GM12878 (cell line): ENCODE measurements at regions not wholly inside any gene's neighbourhood (a gene's known extent, or its start where the extent isn't known, plus 50 kb on each side); places are given as distances from the start of the nearest gene placed in this dataset.

Experiments used
- GATAD2B ChIP-seq: fragments of 450-650 bp; conservative IDR thresholded peaks from 2 replicates; pipeline ENCODE4 v1.6.1; 2017; ENCODE audit warnings: low read depth, mild to moderate bottlenecking, moderate library complexity
- MXI1 ChIP-seq: fragments of 150-350 bp; IDR thresholded peaks from 2 replicates; pipeline ENCODE4 v1.6.1; 2011; ENCODE audit warnings: low read depth, mild to moderate bottlenecking, inconsistent platforms, low read length, improper control_type of control experiment
- STAT1 ChIP-seq: fragments of 450-650 bp; conservative IDR thresholded peaks from 2 replicates; pipeline ENCODE4 v1.6.1; 2014; ENCODE audit warnings: antibody characterized with exemption, mild to moderate bottlenecking
- TF ChIP-seq, protein P1 (sequence below): fragments of 450-650 bp; formaldehyde crosslinking; IDR thresholded peaks from 2 replicates; pipeline ENCODE4 v1.5.0; 2022; ENCODE audit warnings: mild to moderate bottlenecking, missing genetic modification characterization
- TF ChIP-seq, protein P2 (sequence below): fragments of 150-350 bp; IDR thresholded peaks from 2 replicates; pipeline ENCODE4 v1.6.1; 2014; ENCODE audit warnings: mild to moderate bottlenecking, low read depth, low read length
- TF ChIP-seq, protein P3 (sequence below): fragments of 450-650 bp; IDR thresholded peaks from 2 replicates; pipeline ENCODE4 v1.6.1; 2017; ENCODE audit warnings: mild to moderate bottlenecking
- TF ChIP-seq, protein P4 (sequence below), 3 experiments: IDR thresholded peaks in 2 of 3; conservative IDR thresholded peaks in 1 of 3; 2 replicates each; pipeline ENCODE4 v1.5.1; 2011; ENCODE audit warnings: low read depth in 3 of 3, low read length in 3 of 3, mild to moderate bottlenecking in 3 of 3, control low read depth in 2 of 3, moderate library complexity in 2 of 3, inconsistent platforms in 1 of 3, mixed read lengths in 1 of 3; ENCODE audit not compliant: control insufficient read depth in 2 of 3, insufficient read depth in 1 of 3; ENCODE audit errors: extremely low read depth in 1 of 3

DNA sequence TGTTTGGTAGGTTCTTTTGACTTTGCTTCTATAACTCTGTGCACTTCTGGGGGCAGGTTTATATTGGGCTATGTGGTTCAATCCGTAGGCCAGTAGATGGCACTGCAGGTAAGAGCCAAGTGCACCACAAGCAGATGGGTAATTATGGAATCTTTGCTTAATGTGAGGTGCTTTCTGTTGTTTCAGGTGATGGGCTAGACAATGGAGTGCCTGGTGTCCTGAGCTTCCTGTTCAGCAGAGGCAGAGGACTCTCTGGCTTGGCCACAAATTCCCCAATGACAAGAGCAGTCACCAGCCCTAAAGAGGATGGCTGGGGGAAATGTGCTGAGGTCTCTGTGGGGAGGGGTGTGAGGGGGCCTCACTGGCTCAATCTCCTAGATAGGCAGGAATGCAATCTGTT, 455.0 kb downstream of the CCSER2 start (continued):
- TF ChIP-seq, protein P1, sequence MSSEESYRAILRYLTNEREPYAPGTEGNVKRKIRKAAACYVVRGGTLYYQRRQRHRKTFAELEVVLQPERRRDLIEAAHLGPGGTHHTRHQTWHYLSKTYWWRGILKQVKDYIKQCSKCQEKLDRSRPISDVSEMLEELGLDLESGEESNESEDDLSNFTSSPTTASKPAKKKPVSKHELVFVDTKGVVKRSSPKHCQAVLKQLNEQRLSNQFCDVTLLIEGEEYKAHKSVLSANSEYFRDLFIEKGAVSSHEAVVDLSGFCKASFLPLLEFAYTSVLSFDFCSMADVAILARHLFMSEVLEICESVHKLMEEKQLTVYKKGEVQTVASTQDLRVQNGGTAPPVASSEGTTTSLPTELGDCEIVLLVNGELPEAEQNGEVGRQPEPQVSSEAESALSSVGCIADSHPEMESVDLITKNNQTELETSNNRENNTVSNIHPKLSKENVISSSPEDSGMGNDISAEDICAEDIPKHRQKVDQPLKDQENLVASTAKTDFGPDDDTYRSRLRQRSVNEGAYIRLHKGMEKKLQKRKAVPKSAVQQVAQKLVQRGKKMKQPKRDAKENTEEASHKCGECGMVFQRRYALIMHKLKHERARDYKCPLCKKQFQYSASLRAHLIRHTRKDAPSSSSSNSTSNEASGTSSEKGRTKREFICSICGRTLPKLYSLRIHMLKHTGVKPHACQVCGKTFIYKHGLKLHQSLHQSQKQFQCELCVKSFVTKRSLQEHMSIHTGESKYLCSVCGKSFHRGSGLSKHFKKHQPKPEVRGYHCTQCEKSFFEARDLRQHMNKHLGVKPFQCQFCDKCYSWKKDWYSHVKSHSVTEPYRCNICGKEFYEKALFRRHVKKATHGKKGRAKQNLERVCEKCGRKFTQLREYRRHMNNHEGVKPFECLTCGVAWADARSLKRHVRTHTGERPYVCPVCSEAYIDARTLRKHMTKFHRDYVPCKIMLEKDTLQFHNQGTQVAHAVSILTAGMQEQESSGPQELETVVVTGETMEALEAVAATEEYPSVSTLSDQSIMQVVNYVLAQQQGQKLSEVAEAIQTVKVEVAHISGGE = no peak
- no peak for TF ChIP-seq STAT1
- TF ChIP-seq, protein P2, sequence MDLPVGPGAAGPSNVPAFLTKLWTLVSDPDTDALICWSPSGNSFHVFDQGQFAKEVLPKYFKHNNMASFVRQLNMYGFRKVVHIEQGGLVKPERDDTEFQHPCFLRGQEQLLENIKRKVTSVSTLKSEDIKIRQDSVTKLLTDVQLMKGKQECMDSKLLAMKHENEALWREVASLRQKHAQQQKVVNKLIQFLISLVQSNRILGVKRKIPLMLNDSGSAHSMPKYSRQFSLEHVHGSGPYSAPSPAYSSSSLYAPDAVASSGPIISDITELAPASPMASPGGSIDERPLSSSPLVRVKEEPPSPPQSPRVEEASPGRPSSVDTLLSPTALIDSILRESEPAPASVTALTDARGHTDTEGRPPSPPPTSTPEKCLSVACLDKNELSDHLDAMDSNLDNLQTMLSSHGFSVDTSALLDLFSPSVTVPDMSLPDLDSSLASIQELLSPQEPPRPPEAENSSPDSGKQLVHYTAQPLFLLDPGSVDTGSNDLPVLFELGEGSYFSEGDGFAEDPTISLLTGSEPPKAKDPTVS = no peak
- TF ChIP-seq MXI1 = no peak
- TF ChIP-seq, protein P3, sequence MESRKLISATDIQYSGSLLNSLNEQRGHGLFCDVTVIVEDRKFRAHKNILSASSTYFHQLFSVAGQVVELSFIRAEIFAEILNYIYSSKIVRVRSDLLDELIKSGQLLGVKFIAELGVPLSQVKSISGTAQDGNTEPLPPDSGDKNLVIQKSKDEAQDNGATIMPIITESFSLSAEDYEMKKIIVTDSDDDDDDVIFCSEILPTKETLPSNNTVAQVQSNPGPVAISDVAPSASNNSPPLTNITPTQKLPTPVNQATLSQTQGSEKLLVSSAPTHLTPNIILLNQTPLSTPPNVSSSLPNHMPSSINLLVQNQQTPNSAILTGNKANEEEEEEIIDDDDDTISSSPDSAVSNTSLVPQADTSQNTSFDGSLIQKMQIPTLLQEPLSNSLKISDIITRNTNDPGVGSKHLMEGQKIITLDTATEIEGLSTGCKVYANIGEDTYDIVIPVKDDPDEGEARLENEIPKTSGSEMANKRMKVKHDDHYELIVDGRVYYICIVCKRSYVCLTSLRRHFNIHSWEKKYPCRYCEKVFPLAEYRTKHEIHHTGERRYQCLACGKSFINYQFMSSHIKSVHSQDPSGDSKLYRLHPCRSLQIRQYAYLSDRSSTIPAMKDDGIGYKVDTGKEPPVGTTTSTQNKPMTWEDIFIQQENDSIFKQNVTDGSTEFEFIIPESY = no peak
- TF ChIP-seq, protein P4, sequence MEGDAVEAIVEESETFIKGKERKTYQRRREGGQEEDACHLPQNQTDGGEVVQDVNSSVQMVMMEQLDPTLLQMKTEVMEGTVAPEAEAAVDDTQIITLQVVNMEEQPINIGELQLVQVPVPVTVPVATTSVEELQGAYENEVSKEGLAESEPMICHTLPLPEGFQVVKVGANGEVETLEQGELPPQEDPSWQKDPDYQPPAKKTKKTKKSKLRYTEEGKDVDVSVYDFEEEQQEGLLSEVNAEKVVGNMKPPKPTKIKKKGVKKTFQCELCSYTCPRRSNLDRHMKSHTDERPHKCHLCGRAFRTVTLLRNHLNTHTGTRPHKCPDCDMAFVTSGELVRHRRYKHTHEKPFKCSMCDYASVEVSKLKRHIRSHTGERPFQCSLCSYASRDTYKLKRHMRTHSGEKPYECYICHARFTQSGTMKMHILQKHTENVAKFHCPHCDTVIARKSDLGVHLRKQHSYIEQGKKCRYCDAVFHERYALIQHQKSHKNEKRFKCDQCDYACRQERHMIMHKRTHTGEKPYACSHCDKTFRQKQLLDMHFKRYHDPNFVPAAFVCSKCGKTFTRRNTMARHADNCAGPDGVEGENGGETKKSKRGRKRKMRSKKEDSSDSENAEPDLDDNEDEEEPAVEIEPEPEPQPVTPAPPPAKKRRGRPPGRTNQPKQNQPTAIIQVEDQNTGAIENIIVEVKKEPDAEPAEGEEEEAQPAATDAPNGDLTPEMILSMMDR (IDR thresholded peaks at IDR 0.05 in 2 of 3, conservative IDR thresholded peaks at IDR 0.05 in 1 of 3; ENCODE audit: control insufficient read depth in 2 of 3, extremely low read depth in 1 of 3, insufficient read depth in 1 of 3, low read depth in 3 of 3, low read length in 3 of 3) = peak; percentile 57 to 70 (median 66)
- no peak for TF ChIP-seq GATAD2B
